ENCODE measurements at regions not wholly inside any gene's neighbourhood (a gene's known extent, or its start where the extent isn't known, plus 50 kb on each side); places are given as distances from the start of the nearest gene placed in this dataset.
A peak's percentile ranks its signal among the peaks of the same experiment; 100 is the strongest.
"Not testable (repeated sequence)": the region's sequence is repeated elsewhere in the genome, so short reads cannot be mapped to it uniquely, and the experiment has no call there.

GRCh38 chr7:65570990-65571389 lies 197.3 kb downstream of the ZNF92 start:
- H4K8ac ChIP-seq (ENCODE audit: extremely low read depth, insufficient read depth, low read length); FAIRE-seq; H3K36me3 ChIP-seq (ENCODE audit: control insufficient read depth in 2 of 4, insufficient read depth in 4 of 4, low read length in 3 of 4); H3K9ac ChIP-seq (replicated peaks in 1 of 4; ENCODE audit: extremely low read depth in 1 of 4, low read depth in 3 of 4, low read length in 3 of 4); H3K4me2 ChIP-seq (ENCODE audit: insufficient read depth in 1 of 2, low read depth in 2 of 2, low read length in 2 of 2); H4K5ac ChIP-seq (ENCODE audit: insufficient read length, low read depth, low read length); CTCF ChIA-PET (ENCODE audit: partially characterized antibody); H2BK12ac ChIP-seq (ENCODE audit: low read depth, low read length); H4K91ac ChIP-seq (replicated peaks; ENCODE audit: insufficient read length, low read length); H3K9me3 ChIP-seq (ENCODE audit: insufficient read depth in 2 of 2, low read depth in 1 of 2, low read length in 1 of 2); H3K56ac ChIP-seq (replicated peaks; ENCODE audit: insufficient read length, low read depth, low read length); H2AK5ac ChIP-seq (ENCODE audit: low read depth, low read length); H2AFZ ChIP-seq (ENCODE audit: low read length); H4K20me1 ChIP-seq (replicated peaks in 1 of 2; ENCODE audit: control insufficient read depth in 1 of 2, insufficient read depth in 2 of 2, low read length in 2 of 2); H3K4ac ChIP-seq (replicated peaks; ENCODE audit: insufficient read length, low read depth, low read length); H3K79me1 ChIP-seq (ENCODE audit: low read depth, low read length); DNase-seq (ENCODE audit: low read depth in 1 of 2, low spot score in 2 of 2); H2BK15ac ChIP-seq (ENCODE audit: low read length); H2BK120ac ChIP-seq (replicated peaks; ENCODE audit: low read depth, low read length); H3K23me2 ChIP-seq (ENCODE audit: low read depth, low read length); H3K14ac ChIP-seq (ENCODE audit: insufficient read length); H3K18ac ChIP-seq (ENCODE audit: extremely low read depth, low read length); H3K27ac ChIP-seq (ENCODE audit: low read depth, low read length); H3K27me3 ChIP-seq (replicated peaks in 1 of 4; ENCODE audit: control insufficient read depth in 3 of 4, extremely low read depth in 1 of 4, insufficient read depth in 3 of 4, low read length in 3 of 4); H3K79me2 ChIP-seq (ENCODE audit: control insufficient read depth in 1 of 2, insufficient read depth in 2 of 2, low read length in 2 of 2); H2BK5ac ChIP-seq (ENCODE audit: low read depth, low read length); H3K4me1 ChIP-seq (replicated peaks in 1 of 4; ENCODE audit: control insufficient read depth in 3 of 4, insufficient read depth in 4 of 4, low read length in 3 of 4); H3K23ac ChIP-seq (ENCODE audit: insufficient read length); H3K4me3 ChIP-seq (ENCODE audit: extremely low read depth in 1 of 4, insufficient read depth in 2 of 4, low read depth in 3 of 4, low read length in 4 of 4); POLR2A ChIA-PET (ENCODE audit: partially characterized antibody); H2BK20ac ChIP-seq (ENCODE audit: low read length): not testable (repeated sequence)
- WGBS, 2 experiments (ENCODE audit: extremely low coverage in 1 of 2, insufficient coverage in 1 of 2, insufficient read length in 1 of 2, insufficient replicate concordance in 2 of 2, low coverage in 1 of 2, low lambda C conversion rate in 2 of 2, missing lambda C conversion rate in 1 of 2): no CpG with 5 or more reads among the region's 1 CpG

DNA sequence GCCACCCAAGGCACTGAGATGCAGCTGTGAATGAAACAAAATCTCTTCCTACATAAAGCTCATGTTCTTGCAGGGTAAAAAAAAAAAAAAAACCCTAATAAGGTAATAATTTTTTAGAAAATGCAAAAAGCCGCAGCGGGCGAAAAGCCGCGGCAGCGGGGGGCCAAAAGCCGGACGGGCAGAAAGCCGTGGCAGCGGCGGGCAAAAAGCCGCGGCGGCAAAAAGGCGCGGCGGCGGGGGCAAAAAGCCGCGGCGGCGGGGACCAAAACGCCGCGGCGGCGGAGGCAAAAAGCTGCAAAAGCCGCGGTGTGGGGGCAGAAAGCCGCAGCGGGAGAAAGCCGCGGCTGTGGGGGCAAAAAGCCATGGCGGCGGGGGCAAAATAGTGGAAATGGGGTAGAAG lies 198.9 kb downstream of the ZNF92 start:
- H3K9me3 ChIP-seq (ENCODE audit: insufficient read depth in 2 of 2, low read depth in 1 of 2, low read length in 1 of 2); H3K4ac ChIP-seq (replicated peaks; ENCODE audit: insufficient read length, low read depth, low read length); H3K27me3 ChIP-seq (replicated peaks in 1 of 4; ENCODE audit: control insufficient read depth in 3 of 4, extremely low read depth in 1 of 4, insufficient read depth in 3 of 4, low read length in 3 of 4); H3K14ac ChIP-seq (ENCODE audit: insufficient read length); H2BK20ac ChIP-seq (ENCODE audit: low read length); H3K4me2 ChIP-seq (ENCODE audit: insufficient read depth in 1 of 2, low read depth in 2 of 2, low read length in 2 of 2); H3K56ac ChIP-seq (replicated peaks; ENCODE audit: insufficient read length, low read depth, low read length); H3K23ac ChIP-seq (ENCODE audit: insufficient read length); DNase-seq (ENCODE audit: low read depth in 1 of 2, low spot score in 2 of 2); H4K8ac ChIP-seq (ENCODE audit: extremely low read depth, insufficient read depth, low read length); H2BK12ac ChIP-seq (ENCODE audit: low read depth, low read length); H3K27ac ChIP-seq (ENCODE audit: low read depth, low read length); H3K36me3 ChIP-seq (ENCODE audit: control insufficient read depth in 2 of 4, insufficient read depth in 4 of 4, low read length in 3 of 4); H3K9ac ChIP-seq (replicated peaks in 1 of 4; ENCODE audit: extremely low read depth in 1 of 4, low read depth in 3 of 4, low read length in 3 of 4); H4K91ac ChIP-seq (replicated peaks; ENCODE audit: insufficient read length, low read length); CTCF ChIA-PET (ENCODE audit: partially characterized antibody); H2BK5ac ChIP-seq (ENCODE audit: low read depth, low read length); H2AK5ac ChIP-seq (ENCODE audit: low read depth, low read length); POLR2A ChIA-PET (ENCODE audit: partially characterized antibody); H2BK15ac ChIP-seq (ENCODE audit: low read length); H2AFZ ChIP-seq (ENCODE audit: low read length); H3K79me1 ChIP-seq (ENCODE audit: low read depth, low read length); H3K23me2 ChIP-seq (ENCODE audit: low read depth, low read length); H2BK120ac ChIP-seq (replicated peaks; ENCODE audit: low read depth, low read length); H4K20me1 ChIP-seq (replicated peaks in 1 of 2; ENCODE audit: control insufficient read depth in 1 of 2, insufficient read depth in 2 of 2, low read length in 2 of 2); H3K18ac ChIP-seq (ENCODE audit: extremely low read depth, low read length); H3K4me1 ChIP-seq (replicated peaks in 1 of 4; ENCODE audit: control insufficient read depth in 3 of 4, insufficient read depth in 4 of 4, low read length in 3 of 4); H4K5ac ChIP-seq (ENCODE audit: insufficient read length, low read depth, low read length); FAIRE-seq; H3K79me2 ChIP-seq (ENCODE audit: control insufficient read depth in 1 of 2, insufficient read depth in 2 of 2, low read length in 2 of 2): not testable (repeated sequence)
- H3K4me3 ChIP-seq (ENCODE audit: extremely low read depth in 1 of 4, insufficient read depth in 2 of 4, low read depth in 3 of 4, low read length in 4 of 4): 0 out of 8 replicates have a peak overlapping the region, but pooled peaks of 1 of the 4 experiments have one; percentile 34
- WGBS, 2 experiments (ENCODE audit: extremely low coverage in 1 of 2, insufficient coverage in 1 of 2, insufficient read length in 1 of 2, insufficient replicate concordance in 2 of 2, low coverage in 1 of 2, low lambda C conversion rate in 2 of 2, missing lambda C conversion rate in 1 of 2): 2% methylated on average over 24 of the region's 35 CpGs; no CpG with 5 or more reads in 1 of the 2 experiments

Measured in H1 (cell line).